Effector CD4-positive, alpha-beta T cell (primary cell): ENCODE measurements at regions not wholly inside any gene's neighbourhood (a gene's known extent, or its start where the extent isn't known, plus 50 kb on each side); places are given as distances from the start of the nearest gene placed in this dataset.

Source experiments
- DNase-seq: peaks from one replicate; pipeline ENCODE4 v3.0.0-alpha.2; 2020

DNA sequence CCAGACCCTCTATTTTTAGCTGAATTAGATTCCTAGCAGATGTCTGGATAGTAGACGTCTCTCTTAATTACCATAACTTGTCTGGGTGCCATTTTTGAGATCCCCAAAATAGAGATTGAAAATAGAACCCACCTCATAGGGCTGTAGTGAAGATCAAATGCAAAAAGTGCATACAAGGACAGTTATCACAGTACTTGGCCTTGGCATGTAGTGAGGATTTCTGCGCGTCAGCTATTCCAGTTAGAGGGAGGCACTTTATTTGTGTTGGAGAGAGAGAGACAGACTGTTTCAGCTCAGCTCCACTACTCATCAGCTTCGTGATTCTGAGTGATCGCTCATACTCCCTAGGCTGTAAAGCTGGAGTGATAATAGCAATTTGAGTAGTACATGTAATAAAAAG lies 59.6 kb upstream of the CDH13 start:
- DNase-seq = no peak

DNA sequence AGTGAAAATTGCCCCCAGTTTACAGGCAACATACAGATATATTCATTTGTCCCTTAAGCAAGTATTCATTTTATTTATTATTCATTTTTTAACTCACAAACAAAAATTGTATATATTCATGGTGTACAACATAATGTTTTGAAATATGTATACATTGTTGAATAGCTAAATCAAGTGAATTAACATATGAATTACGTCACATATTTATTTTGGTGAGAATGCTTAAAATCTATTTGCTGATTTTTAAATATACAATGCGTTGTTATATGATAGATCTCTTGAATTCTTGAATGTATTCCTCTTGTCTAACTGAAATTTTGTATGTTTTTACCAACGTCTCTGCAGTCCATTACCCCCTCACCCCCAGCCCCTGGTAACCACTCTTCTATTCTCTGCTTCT lies 63.4 kb upstream of the CDH13 start:
- DNase-seq = no peak

DNA sequence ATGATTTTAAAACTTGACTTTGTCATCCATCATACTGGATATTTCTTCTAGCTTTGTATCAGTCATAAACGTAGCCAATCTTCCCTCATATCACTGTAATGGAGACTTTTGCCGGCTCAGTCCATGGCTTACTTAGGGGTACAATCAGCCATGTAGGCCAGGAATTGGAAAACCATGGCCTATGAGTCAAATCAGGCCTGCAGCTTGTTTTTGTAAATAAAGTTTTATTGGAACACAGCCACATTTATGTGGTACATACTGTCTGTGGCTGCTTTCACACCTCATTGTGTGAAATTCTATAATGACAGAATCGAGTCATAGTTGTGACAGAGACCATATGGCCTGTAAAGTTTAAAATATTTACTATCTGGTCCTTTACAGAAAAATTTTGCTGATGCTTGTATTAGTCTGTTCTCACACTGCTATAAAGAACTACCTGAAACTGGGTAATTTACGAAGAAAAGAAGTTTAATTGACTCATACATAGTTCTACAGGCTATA lies 64.5 kb upstream of the CDH13 start:
- DNase-seq = no peak

DNA sequence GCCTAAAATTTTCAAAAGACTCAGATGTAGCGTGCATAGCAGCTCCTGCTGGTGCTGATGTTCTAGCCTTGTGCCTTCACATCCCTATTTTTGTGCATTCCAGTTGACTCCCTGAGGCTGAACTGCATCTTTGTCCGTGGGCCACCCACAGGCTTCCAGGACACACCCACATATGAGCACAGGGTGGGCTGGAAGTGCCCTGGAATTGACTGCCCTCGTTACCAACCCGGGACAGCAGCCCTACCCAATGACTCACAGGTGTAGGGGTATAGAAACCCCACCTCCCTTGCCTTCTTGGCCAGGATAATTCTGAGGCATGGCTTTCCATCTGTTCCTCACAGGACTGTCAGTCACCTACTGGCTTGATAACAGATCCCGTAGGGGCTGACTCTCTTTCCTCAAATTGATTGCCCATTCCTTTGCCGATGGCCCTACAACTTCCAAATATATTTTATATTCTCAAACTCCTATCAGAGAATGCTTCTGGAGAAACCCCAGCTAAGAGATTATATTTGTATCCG lies 65.9 kb upstream of the CDH13 start:
- DNase-seq = no peak

DNA sequence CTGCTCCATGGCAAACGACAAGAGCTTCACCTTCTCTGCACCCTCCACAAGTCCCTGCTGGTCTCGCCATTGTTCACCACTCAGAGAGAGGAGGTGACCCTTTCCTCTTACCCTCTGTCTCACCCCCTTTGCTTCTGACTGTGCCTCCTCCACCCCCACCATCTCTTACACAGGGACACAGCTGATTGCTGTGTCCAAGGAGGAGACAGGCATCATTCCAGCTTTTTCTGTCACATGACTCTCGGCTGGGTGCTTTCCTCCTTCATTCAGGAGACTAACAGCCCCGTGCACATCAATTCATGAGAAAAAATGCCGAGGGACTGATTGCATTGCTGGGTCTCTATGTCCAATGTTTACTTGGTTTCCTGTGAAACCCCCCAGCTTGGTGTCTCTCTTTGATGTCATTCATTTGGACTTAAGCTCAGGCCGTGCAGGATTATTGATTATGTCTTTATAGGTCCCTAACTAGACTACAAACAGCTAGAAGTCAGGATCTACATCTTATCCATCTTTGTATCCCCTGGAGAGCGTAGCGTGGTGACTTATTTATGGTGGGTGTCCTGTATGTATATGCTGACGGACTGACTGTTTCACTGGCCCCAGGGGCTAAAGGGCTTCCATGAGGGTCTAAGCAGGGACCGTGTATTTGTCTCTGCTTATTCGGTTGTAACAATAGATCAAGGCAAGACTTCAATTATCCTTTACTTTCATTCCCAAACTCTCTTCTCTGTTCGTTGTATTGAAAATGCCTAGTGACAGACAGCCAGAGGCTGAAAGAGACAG lies 82.2 kb upstream of the CDH13 start:
- no peak for DNase-seq

DNA sequence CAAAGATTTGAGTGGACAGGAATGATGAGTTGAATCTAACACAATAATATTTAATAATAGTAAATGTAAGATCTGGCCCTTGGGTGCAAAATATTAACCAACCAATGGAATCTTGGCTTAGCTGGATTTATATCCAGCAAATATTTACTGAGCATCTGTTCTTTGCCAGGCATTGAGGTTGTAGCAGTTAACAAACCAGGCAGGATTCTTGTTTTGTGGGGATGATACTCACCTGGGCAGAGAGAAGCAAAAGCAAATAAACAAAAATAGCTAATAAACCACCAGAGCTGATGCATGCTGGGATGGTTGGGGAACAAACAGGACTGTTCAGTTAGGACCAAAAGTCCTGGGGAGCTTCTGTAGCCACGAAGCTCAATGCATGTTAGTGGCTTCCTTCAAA lies 84.1 kb upstream of the CDH13 start:
- no peak for DNase-seq

DNA sequence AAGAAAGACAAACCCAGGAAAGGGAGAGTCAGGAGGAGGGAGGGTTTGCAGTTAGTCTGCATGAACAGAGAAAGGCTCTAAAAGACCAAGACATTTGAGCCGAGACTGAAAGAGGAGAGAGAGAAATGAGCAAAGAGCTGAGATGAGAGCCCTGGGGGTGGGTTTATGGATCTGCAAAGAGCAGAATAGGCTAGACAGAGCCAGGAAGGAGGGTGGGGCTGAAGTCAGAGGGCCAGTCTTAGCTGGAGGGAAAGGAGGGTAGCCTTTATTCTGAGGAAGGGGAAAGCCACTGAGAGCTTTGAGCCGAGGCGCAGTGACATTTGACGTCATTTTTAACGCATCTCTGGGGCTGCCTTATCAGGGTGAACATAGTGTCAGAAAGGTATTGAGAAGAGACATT lies 85.7 kb upstream of the CDH13 start:
- no peak for DNase-seq

DNA sequence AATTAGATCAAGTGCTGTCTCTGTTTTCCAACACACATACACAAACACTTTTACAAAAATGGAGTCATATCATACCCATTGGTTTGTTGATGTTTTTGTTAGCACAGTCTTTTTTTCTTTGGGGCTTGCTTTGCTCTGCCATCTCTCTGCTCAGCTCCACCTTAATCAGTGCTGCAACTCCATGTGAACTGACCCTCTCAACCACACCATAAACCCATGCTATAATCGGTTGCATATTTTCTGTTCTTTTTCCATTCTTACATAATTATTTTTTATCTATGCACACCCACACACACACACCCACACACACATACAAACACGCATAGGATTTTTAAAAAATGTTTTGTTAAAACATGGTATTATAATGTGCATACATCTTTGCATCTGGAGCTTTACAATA lies 91.0 kb upstream of the CDH13 start:
- DNase-seq = no peak

DNA sequence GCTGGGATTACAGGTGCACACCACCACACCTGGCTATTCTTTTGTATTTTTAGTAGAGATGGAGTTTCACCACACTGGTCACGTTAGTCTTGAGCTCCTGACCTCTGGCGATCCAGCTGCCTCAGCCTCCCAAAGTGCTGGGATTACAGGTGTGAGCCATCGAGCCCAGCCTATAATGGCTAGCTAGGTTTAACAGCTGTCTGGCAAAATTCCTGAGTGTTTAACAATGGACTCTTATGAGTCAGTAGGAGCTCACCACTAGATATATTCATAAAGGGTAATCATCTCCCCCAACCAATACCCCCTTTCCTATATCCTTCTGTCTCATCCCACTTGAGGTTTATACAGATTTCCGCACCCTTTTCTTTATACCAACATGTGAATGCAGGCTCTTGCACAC lies 91.5 kb upstream of the CDH13 start:
- DNase-seq = no peak

DNA sequence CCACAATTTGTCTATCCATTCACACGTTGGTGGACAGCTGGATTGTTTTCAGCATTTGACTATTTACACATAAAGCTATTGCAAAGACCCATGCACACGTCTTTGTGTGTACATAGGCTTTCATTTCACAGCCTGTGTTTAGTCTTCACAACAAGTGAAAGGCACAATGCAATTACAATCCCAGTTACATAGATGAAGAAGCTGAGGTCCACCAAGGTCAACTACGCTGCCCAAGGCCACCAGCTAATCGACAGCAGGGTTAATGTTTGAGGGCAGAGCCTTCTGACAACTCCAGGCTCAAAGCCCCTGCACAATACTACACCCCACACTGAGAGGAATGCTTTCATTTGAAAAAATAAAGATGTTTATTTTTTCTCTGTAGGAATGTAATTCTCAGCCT lies 93.6 kb upstream of the CDH13 start:
- no peak for DNase-seq

DNA sequence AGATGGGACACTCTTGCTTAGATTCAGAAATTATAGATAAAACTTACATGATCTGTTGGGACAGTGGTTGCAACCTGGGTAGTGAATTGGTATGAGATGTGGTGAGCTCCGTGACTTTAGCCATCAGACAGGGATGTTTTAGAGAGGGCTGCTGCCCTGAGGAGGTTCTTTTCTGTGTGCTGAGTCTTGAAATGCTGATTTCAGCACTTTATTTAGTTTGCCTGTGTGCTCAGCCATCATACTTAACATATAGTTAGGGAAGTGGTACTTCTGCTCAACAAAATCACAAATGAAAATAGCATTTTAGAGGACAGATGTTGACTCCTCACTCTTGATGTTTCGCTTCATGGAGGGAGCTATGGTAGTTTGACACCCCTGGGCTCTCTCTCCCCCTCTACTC lies 95.9 kb upstream of the CDH13 start:
- DNase-seq = no peak

DNA sequence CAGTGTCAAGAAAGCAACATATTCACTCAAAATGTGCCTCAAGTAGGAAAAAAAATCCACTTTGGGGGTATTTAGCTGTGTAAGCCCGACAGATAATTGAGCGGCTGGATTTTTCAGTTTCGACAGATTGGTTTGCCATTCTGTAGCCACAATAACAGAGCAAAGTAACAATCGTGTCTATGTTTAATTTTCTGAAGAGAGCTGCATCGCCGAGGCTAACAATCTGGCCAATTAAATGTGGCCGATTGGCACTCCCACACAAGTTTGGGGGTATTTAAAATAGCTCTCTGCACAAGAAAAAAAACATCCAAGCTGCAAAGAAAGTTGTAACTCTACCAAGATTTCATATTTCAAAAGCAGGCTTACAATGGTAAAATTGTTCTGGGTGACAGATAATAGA lies 99.7 kb upstream of the CDH13 start:
- no peak for DNase-seq

DNA sequence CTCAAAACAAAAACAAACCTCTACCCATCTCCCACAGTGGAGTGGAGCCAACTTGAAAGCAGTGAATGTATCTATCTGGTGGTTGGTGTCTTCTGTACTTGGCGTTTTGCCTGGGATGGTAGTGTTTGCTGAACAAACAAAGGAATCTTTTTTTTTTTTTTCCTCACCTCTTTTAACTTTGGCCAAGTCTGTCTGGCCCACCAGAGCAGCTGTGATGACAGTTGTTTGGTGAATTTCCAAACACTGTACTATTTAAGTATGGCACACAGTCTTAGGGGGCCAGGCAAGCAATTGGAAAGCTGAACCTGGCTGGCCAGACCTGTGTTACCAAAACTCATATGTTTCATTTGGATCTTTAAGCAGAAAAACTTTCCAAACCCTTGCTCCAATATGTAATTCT lies 101.8 kb upstream of the CDH13 start:
- DNase-seq = no peak

DNA sequence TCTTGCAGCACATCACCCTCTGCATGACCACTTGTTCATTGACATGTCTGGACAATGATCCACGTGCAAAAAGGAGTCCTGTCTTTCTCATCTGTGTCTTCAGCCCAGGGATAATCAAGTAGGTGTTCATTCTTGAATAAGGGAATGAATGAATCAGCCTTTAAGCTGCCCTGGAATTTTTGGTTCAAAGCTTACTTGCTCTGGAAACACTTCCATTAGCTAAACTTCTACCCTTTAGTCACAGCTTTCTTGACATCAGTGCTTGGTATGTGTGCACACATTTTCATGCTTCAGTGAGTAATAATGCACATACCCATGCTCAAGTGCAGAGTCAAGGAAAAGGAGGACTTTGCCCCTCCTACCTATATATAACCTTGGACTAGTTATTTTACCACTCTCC lies 103.0 kb upstream of the CDH13 start:
- no peak for DNase-seq

DNA sequence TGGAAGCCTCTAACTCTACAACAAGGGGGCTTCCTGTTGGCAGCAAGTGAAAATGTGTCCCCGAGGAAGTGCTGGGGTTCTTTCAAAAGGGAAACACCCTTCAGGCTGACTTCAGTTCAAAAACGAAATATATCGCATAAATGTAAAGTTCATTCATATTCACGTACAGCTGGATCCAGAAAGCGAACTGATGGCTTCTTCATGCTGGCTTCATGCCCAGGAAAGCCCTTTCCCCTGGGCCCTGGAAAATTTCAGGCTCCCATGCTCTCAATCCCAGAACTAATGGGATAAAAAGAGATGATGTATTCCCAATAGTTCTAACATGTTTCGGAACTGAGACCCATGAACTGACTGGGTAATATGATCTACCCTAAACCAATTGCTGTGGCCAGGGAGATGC lies 104.7 kb upstream of the CDH13 start:
- no peak for DNase-seq

DNA sequence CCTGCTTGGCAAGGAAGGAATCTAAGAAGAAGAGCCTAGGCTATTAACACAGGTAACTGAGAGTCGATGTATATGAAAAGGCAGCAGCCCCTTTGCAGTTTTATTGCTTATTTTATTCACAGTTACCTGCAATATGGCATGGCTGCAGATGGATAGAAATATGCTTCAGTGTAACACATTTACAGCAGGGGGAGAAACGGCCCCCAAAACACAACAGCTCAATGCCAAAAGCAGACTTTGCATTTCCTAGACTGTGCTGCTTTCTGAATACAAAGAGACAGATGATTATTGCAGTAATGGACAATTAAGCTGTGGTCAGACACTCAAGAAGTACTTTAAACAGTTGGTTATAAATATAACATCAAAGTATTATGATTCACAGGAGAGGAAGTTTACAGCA lies 108.0 kb upstream of the CDH13 start:
- DNase-seq = no peak

DNA sequence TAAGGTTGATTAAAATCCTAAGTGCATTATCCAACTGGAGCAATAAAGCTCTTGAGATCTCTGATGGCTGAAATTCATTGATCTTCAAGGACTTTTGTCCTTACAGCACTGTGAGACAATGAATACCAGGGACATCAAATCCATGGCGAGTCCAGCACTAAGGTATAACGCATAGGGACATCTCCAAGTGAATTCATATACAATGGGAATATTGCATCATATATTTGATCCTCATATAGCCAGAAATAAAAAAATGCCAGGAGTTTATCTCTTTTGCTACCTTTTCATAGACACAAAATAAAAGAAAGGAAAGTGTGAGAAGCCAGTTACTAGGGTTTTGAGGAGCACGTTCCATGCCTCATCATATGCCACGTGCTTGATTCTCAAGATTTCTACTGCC lies 112.5 kb upstream of the CDH13 start:
- no peak for DNase-seq

DNA sequence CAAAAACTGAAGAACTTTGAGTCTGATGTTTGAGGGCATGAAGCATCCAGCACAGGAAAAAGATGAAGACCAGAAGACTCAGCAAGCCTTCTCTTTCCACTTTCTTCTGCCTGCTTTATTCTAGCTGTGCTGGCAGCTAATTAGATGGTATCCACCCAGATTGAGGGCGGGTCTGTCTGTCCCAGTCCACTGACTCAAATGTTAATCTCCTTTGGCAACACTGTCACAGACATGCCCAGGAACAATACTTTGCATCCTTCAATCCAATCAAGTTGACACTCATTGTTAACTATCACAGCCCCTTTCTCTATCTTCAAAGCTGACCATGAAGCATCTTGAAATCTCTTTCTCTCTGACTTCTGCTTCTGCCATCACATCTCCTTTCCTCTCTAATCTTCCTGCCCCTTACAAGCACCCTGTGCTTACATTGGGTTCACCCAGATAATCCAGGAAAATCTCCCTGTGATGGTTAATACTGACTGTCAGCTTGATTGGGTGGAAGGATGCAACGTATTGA lies 115.9 kb upstream of the CDH13 start:
- DNase-seq = no peak

DNA sequence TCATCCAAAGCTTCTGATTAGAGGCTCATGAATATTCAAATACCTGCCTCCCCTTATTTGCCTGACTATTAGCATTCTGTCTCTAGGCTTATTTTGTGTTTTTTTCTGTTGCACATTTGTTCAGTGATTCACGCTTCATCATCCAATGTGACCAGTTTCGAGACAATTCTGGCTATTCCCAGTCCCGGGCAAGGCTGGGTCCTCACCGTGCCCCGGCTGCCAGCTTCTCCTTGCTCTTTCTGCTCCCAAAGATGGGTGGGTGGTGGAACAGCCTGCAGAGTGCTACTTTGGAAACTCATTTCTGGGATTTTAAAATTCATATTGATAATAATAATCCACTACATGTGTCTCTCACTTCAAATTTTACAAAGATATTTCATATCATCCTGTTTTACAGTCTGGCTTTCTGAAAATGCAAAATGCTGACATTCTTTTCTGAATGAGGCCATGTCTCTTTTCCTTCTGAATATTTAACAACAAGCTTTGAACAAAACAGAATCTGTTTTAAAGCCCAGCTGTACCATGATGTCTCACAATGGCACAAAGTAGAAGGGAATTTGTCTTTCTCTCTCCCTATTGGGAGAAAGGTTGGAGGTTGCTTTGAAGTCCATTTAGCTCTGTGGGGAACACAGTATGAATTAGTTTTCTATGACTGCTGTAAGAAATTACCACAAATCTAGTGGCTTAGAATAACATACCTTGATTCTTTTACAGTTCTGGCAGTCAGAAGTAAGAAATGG lies 116.9 kb upstream of the CDH13 start:
- no peak for DNase-seq

DNA sequence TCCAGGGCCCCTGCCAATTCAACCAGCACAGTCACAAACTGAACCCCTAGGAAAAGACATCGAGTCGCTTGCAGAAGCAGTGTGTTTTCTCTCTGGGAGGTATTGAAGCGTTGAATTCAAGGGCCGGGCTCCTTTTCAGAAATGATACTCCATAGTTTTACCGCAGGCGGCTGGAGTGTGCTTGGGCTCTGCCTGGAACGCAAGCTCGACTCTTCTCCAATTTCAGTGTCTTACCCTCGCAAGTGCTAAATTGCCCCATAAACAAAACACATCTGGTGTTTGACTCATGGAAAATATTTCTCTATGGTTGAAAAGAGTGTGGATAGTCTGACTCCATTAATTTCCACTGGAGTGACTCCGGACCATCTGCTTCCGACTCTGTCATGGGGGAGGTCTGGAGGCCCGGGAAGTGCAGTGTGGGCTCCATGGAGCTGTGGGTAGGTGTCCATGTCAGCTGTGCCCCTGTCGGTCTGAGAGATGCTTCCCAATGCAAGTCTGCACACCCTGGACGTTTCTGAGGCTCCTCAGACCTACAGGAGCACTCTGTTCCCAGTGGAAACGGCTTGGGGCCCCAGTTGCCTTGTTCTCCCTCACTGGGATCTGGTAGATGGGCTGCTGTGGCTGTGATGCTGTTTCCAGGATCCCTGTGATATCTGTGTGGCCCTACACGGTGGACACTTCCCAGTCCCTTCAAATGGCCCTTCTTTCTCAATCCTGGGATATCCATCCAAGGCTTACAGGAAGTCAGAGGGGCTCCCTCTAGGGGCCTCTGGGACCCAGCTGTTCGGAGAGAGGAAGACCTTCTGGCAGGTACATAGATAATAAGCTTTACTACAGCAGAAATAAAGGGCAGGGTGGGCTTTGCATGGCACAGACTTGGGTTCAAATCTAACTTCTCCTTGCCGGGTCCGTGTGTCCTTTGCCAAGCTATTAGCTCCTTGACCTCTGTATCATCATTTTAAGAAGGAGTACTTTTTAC lies 119.8 kb upstream of the CDH13 start:
- DNase-seq = no peak

DNA sequence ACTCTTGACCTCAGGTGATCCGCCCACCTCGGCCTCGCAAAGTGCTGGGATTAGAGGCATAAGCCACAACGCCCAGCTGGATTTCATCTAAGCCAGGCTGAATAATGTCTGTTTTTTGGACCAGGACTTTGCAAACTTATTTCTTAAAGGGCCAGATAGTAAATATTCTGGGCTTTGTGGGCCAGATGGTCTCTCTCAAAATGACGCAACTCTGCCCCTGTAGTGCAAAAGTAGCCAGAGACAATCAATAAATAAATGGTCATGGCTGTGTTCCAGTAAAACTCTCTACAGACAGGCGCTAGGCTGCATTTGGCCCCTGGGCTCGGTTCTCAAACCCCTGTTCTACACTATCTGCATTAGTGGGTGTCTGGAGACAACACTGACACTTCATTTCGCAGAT lies 121.9 kb upstream of the CDH13 start:
- no peak for DNase-seq

DNA sequence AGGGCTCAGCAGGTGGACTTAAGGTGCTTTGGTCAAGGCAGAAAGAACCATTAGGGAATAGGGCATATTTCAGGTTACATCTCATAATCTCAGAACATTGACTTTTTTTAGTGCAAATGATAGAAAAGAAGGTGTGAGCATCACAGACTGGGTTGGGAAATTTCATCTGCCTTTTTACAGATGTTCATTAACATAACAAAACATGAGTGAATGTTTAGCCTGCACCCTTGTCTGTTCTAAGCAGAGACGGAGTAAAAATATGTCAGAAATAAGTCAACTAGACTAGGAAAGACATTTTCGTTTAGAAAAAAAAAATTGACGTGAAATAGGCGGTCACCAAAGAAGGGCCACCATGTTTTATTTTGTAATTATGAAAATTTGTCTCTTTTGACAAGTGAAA lies 127.5 kb upstream of the CDH13 start:
- no peak for DNase-seq

DNA sequence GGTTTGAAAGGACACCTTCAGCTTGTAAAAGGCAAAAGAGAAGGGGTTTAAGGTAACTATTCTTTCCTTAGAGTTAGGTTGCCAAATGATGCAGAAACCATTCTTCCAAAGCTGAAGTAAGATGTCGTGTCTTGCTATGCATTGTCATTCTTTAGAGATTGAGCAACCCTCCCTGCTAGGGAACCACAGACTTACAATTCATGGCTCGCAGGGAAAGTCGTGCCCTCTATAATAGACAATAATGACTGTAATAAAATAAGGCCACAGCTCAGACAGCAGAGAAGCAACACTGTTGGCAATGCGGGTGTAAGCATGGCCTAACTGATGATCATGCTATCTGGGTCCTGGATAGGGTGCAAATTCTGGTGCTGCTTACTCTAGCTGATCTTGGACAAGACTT lies 129.6 kb upstream of the CDH13 start:
- no peak for DNase-seq
